ENCODE measurements at regions not wholly inside any gene's neighbourhood (a gene's known extent, or its start where the extent isn't known, plus 50 kb on each side); places are given as distances from the start of the nearest gene placed in this dataset.

DNA sequence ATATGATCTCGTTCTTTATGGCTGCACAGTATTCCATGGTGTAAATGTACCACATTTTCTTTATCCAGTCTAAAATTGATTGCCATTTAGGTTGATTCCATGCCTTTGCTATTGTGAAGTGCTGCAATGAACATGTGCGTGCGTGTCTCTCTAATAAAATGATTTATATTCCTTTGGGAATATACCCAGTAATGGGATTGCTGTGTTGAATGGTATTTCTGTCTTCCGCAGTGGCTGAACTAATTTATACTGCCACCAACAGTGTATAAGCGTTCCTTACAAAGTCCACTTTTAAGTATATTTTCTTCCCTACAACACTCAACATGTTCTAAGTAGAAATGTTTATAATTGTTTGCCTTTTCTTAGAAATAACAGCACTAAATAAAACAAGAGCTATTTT lies 521.9 kb downstream of the DTWD2 start:
- TF ChIP-seq, protein P1, sequence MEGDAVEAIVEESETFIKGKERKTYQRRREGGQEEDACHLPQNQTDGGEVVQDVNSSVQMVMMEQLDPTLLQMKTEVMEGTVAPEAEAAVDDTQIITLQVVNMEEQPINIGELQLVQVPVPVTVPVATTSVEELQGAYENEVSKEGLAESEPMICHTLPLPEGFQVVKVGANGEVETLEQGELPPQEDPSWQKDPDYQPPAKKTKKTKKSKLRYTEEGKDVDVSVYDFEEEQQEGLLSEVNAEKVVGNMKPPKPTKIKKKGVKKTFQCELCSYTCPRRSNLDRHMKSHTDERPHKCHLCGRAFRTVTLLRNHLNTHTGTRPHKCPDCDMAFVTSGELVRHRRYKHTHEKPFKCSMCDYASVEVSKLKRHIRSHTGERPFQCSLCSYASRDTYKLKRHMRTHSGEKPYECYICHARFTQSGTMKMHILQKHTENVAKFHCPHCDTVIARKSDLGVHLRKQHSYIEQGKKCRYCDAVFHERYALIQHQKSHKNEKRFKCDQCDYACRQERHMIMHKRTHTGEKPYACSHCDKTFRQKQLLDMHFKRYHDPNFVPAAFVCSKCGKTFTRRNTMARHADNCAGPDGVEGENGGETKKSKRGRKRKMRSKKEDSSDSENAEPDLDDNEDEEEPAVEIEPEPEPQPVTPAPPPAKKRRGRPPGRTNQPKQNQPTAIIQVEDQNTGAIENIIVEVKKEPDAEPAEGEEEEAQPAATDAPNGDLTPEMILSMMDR (IDR thresholded peaks at IDR 0.05; ENCODE audit: low read depth, low read length, poor library complexity, severe bottlenecking) = no peak
- no peak for TF ChIP-seq EZH2phosphoT487 (IDR thresholded peaks at IDR 0.05; ENCODE audit: borderline replicate concordance, low read length)
